HEK293 (cell line): ENCODE measurements at regions not wholly inside any gene's neighbourhood (a gene's known extent, or its start where the extent isn't known, plus 50 kb on each side); places are given as distances from the start of the nearest gene placed in this dataset.

Source experiments
- CTCF ChIA-PET: fragments of 350-600 bp; formaldehyde crosslinking; extraction: SDS; loops from one replicate; lab custom pipeline; 2021; ENCODE audit warnings: antibody characterized with exemption; lab: Yijun Ruan, JAX
- POLR2A ChIA-PET: fragments of 300-600 bp; formaldehyde crosslinking; extraction: SDS; loops from one replicate; lab custom pipeline; 2020; ENCODE audit warnings: antibody characterized with exemption, inconsistent platforms; lab: Yijun Ruan, JAX
- H3K27ac ChIP-seq: fragments of 200-500 bp; sonication (Bioruptor generic); 2 replicates; pipeline ENCODE4 v1.5.1; 2014; ENCODE audit warnings: low read depth, low read length, control low read depth, inconsistent platforms; ENCODE audit errors: extremely low read depth
- H3K36me3 ChIP-seq, 2 experiments: fragments of 200-500 bp in 1 of 2; sonication (Bioruptor generic) in 1 of 2; 1 replicate in 1 of 2; 2 replicates in 1 of 2; pipeline ENCODE4 v1.5.1; 2014 to 2017; ENCODE audit warnings: inconsistent platforms in 2 of 2, low read length in 2 of 2; ENCODE audit not compliant: control insufficient read depth in 2 of 2, insufficient read depth in 1 of 2
- H3K4me1 ChIP-seq: fragments of 200-500 bp; sonication (Bioruptor generic); 2 replicates; pipeline ENCODE4 v1.5.1; 2014; ENCODE audit warnings: mild to moderate bottlenecking, low read length, inconsistent platforms; ENCODE audit not compliant: control insufficient read depth, insufficient read depth
- H3K4me3 ChIP-seq: 2 replicates; pipeline ENCODE4 v1.5.1; 2011; ENCODE audit warnings: low read depth, mild to moderate bottlenecking, control low read depth, low read length, moderate library complexity
- H3K9me3 ChIP-seq: fragments of 200-500 bp; sonication (Bioruptor generic); 2 replicates; pipeline ENCODE4 v1.5.1; 2014; ENCODE audit warnings: low read depth, low read length, inconsistent platforms; ENCODE audit not compliant: control insufficient read depth, insufficient read depth
- FEZF1 ChIP-seq: fragments of 450-650 bp; formaldehyde crosslinking; IDR thresholded peaks from 2 replicates; pipeline ENCODE4 v1.5.1; 2016; ENCODE audit warnings: missing biosample characterization, missing genetic modification characterization
- GLIS2 ChIP-seq: fragments of 450-650 bp; formaldehyde crosslinking; IDR thresholded peaks from 2 replicates; pipeline ENCODE4 v1.5.1; 2016; ENCODE audit warnings: missing biosample characterization, missing genetic modification characterization
- KLF16 ChIP-seq: fragments of 450-650 bp; formaldehyde crosslinking; IDR thresholded peaks from 2 replicates; pipeline ENCODE4 v1.5.1; 2017; ENCODE audit warnings: missing biosample characterization, missing genetic modification characterization
- KLF7 ChIP-seq: fragments of 450-650 bp; formaldehyde crosslinking; IDR thresholded peaks from 2 replicates; pipeline ENCODE4 v1.5.1; 2016; ENCODE audit warnings: missing biosample characterization, missing genetic modification characterization, borderline replicate concordance
- WT1 ChIP-seq: fragments of 450-650 bp; formaldehyde crosslinking; IDR thresholded peaks from 2 replicates; pipeline ENCODE4 v1.5.1; 2016; ENCODE audit warnings: missing biosample characterization, missing genetic modification characterization
- ZNF138 ChIP-seq: fragments of 450-650 bp; formaldehyde crosslinking; IDR thresholded peaks from 2 replicates; pipeline ENCODE4 v1.5.1; 2016; ENCODE audit warnings: missing biosample characterization, missing genetic modification characterization, borderline replicate concordance
- ZNF2 ChIP-seq: fragments of 450-650 bp; formaldehyde crosslinking; IDR thresholded peaks from 2 replicates; pipeline ENCODE4 v1.5.1; 2016; ENCODE audit warnings: missing biosample characterization, missing genetic modification characterization
- ZNF239 ChIP-seq: fragments of 450-650 bp; formaldehyde crosslinking; IDR thresholded peaks from 2 replicates; pipeline ENCODE4 v1.5.1; 2016; ENCODE audit warnings: missing biosample characterization, missing genetic modification characterization
- ZNF292 ChIP-seq: fragments of 450-650 bp; formaldehyde crosslinking; IDR thresholded peaks from 2 replicates; pipeline ENCODE4 v1.5.1; 2016; ENCODE audit warnings: low read depth, missing biosample characterization, missing genetic modification characterization, borderline replicate concordance
- ZNF366 ChIP-seq: fragments of 450-650 bp; formaldehyde crosslinking; conservative IDR thresholded peaks from 2 replicates; pipeline ENCODE4 v1.5.1; 2016; ENCODE audit warnings: missing biosample characterization, missing genetic modification characterization
- ZNF391 ChIP-seq: fragments of 450-650 bp; formaldehyde crosslinking; IDR thresholded peaks from 2 replicates; pipeline ENCODE4 v1.5.1; 2016; ENCODE audit warnings: low read depth, missing biosample characterization, missing genetic modification characterization, borderline replicate concordance
- ZNF521 ChIP-seq: fragments of 450-650 bp; formaldehyde crosslinking; IDR thresholded peaks from 2 replicates; pipeline ENCODE4 v1.5.1; 2017; ENCODE audit warnings: missing biosample characterization, mild to moderate bottlenecking, missing genetic modification characterization
- ZNF555 ChIP-seq: fragments of 450-650 bp; formaldehyde crosslinking; conservative IDR thresholded peaks from 2 replicates; pipeline ENCODE4 v1.5.1; 2017; ENCODE audit warnings: missing biosample characterization, mild to moderate bottlenecking, missing genetic modification characterization, inconsistent platforms
- ZNF626 ChIP-seq: fragments of 450-650 bp; sonication (Bioruptor Pico); formaldehyde crosslinking; IDR thresholded peaks from 2 replicates; pipeline ENCODE4 v1.5.1; 2018; ENCODE audit warnings: missing biosample characterization, missing genetic modification characterization, inconsistent platforms
- ZNF76 ChIP-seq: fragments of 450-650 bp; formaldehyde crosslinking; IDR thresholded peaks from 2 replicates; pipeline ENCODE4; 2016; ENCODE audit warnings: low read depth, missing biosample characterization, missing genetic modification characterization, borderline replicate concordance
- ZNF777 ChIP-seq: fragments of 450-650 bp; formaldehyde crosslinking; IDR thresholded peaks from 2 replicates; pipeline ENCODE4 v1.5.1; 2017; ENCODE audit warnings: missing biosample characterization, missing genetic modification characterization, borderline replicate concordance
- ZNF791 ChIP-seq: fragments of 450-650 bp; formaldehyde crosslinking; IDR thresholded peaks from 2 replicates; pipeline ENCODE4 v1.5.1; 2016; ENCODE audit warnings: missing biosample characterization, missing genetic modification characterization
- TF ChIP-seq, protein P1 (sequence below): fragments of 450-650 bp; formaldehyde crosslinking; IDR thresholded peaks from 2 replicates; pipeline ENCODE4 v1.5.1; 2017; ENCODE audit warnings: missing biosample characterization, mild to moderate bottlenecking, missing genetic modification characterization, moderate library complexity
- TF ChIP-seq, protein P2 (sequence below): fragments of 450-650 bp; formaldehyde crosslinking; IDR thresholded peaks from 2 replicates; pipeline ENCODE4 v1.5.1; 2016; ENCODE audit warnings: missing biosample characterization, missing genetic modification characterization, low read depth
- TF ChIP-seq, protein P3 (sequence below): fragments of 450-650 bp; formaldehyde crosslinking; IDR thresholded peaks from 2 replicates; pipeline ENCODE4; 2016; ENCODE audit warnings: missing biosample characterization, missing genetic modification characterization
- TF ChIP-seq, protein P4 (sequence below): fragments of 450-650 bp; formaldehyde crosslinking; conservative IDR thresholded peaks from 2 replicates; pipeline ENCODE4 v1.5.1; 2016; ENCODE audit warnings: low read depth, missing biosample characterization, missing genetic modification characterization
- TF ChIP-seq, protein P5 (sequence below): fragments of 450-650 bp; formaldehyde crosslinking; IDR thresholded peaks from 2 replicates; pipeline ENCODE4 v1.5.1; 2016; ENCODE audit warnings: missing biosample characterization, missing genetic modification characterization

DNA sequence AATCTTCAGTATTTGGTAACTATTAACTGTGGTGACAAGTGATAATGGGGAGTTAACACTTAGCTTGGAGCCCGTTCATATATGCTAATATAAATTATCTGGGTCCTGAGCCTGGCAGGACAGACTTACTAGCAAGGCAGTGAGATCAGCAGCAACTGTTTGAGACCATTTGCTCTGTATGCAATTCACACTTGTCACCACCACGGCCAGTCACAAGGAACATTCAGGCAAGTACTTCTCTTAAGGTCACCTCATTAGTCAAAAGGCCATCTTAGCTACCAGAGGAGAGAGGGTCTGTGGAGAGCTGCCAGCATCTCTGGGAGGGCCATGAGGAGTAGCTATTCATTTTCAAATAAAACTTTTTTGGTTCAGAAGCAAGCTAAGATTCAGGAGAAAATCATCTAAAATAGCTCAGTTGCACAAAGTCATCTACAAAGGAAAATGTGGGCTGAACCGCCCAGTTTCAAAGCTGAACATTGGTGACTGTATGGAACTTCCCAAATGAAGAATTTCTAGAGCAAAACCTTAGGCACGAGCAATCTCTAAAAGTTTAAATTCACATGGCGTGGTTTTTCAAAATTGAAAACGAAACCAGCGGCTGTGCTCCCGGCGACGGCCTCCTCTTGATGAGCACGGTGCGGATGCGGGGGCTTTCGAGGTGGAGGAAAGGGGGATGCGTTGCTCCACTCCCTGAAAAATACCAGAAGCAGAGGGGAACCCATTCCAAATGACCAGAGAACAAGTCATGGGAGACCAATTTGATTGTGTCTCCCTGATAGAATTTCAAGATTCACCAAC, 233.5 kb upstream of the MGMT start:
- no peak overlapping the region for H3K4me3 ChIP-seq
- TF ChIP-seq GLIS2 (no peak), ZNF555 (tag by site-specific recombination) (no peak), ZNF521 (no peak), ZNF626 (tag by site-specific recombination) (no peak), ZNF366 (tag by site-specific recombination) (no peak)
- TF ChIP-seq, protein P1, sequence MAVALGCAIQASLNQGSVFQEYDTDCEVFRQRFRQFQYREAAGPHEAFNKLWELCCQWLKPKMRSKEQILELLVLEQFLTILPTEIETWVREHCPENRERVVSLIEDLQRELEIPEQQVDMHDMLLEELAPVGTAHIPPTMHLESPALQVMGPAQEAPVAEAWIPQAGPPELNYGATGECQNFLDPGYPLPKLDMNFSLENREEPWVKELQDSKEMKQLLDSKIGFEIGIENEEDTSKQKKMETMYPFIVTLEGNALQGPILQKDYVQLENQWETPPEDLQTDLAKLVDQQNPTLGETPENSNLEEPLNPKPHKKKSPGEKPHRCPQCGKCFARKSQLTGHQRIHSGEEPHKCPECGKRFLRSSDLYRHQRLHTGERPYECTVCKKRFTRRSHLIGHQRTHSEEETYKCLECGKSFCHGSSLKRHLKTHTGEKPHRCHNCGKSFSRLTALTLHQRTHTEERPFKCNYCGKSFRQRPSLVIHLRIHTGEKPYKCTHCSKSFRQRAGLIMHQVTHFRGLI (tag by site-specific recombination): no peak
- TF ChIP-seq, protein P2, sequence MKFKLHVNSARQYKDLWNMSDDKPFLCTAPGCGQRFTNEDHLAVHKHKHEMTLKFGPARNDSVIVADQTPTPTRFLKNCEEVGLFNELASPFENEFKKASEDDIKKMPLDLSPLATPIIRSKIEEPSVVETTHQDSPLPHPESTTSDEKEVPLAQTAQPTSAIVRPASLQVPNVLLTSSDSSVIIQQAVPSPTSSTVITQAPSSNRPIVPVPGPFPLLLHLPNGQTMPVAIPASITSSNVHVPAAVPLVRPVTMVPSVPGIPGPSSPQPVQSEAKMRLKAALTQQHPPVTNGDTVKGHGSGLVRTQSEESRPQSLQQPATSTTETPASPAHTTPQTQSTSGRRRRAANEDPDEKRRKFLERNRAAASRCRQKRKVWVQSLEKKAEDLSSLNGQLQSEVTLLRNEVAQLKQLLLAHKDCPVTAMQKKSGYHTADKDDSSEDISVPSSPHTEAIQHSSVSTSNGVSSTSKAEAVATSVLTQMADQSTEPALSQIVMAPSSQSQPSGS: no peak
- TF ChIP-seq, protein P3, sequence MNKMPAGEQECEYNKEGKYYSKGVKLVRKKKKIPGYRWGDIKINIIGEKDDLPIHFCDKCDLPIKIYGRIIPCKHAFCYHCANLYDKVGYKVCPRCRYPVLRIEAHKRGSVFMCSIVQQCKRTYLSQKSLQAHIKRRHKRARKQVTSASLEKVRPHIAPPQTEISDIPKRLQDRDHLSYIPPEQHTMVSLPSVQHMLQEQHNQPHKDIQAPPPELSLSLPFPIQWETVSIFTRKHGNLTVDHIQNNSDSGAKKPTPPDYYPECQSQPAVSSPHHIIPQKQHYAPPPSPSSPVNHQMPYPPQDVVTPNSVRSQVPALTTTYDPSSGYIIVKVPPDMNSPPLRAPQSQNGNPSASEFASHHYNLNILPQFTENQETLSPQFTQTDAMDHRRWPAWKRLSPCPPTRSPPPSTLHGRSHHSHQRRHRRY (tag by site-specific recombination): no peak
- no peaks in the 10 kb centered on the region for H3K9me3 ChIP-seq
- H3K27ac ChIP-seq: no peak overlapping the region
- CTCF ChIA-PET: no interaction called here
- POLR2A ChIA-PET: no interaction called here
- no peaks in the 10 kb centered on the region for H3K4me1 ChIP-seq
- H3K36me3 ChIP-seq: no peaks in the 10 kb centered on the region

DNA sequence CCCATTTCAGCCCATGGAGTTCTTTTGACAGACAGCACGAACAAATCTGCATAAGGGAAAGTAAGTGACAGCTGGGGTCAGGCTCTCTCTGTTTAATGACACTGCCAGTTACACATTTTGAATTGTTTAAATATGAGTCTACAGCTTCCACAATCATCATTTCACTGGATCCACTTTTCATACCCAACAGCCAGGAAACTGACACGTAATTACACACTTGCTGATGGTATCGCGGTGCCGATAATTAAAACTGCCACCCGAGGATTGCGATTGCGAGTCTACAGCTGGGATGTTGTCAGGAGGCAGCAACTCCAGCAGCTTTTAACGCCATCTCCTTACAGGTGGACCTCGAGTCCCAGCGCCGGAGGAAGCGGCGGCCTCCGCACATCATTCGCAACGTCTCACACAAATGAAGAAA, 230.8 kb upstream of the MGMT start:
- ChIA-PET POLR2A (no interaction called here), CTCF (interaction anchor here (0.7 kb wide), 1 partner anchor 12 kb away, joined by 4 read pairs; no protein-coding TSS in a partner anchor)
- H3K27ac ChIP-seq: no peak overlapping the region
- no peak overlapping the region for H3K4me3 ChIP-seq
- H3K36me3 ChIP-seq: no peaks in the 10 kb centered on the region
- H3K9me3 ChIP-seq: no peaks in the 10 kb centered on the region
- no peaks in the 10 kb centered on the region for H3K4me1 ChIP-seq
- TF ChIP-seq FEZF1 (tag by site-specific recombination) (no peak), ZNF138 (no peak), WT1 (no peak), ZNF76 (no peak), ZNF777 (tag by site-specific recombination) (no peak), ZNF292 (no peak), ZNF2 (tag by site-specific recombination) (no peak), KLF16 (no peak), ZNF391 (tag by site-specific recombination) (no peak), ZNF239 (no peak), ZNF791 (tag by site-specific recombination) (no peak), KLF7 (tag by site-specific recombination) (no peak)
- TF ChIP-seq, protein P4, sequence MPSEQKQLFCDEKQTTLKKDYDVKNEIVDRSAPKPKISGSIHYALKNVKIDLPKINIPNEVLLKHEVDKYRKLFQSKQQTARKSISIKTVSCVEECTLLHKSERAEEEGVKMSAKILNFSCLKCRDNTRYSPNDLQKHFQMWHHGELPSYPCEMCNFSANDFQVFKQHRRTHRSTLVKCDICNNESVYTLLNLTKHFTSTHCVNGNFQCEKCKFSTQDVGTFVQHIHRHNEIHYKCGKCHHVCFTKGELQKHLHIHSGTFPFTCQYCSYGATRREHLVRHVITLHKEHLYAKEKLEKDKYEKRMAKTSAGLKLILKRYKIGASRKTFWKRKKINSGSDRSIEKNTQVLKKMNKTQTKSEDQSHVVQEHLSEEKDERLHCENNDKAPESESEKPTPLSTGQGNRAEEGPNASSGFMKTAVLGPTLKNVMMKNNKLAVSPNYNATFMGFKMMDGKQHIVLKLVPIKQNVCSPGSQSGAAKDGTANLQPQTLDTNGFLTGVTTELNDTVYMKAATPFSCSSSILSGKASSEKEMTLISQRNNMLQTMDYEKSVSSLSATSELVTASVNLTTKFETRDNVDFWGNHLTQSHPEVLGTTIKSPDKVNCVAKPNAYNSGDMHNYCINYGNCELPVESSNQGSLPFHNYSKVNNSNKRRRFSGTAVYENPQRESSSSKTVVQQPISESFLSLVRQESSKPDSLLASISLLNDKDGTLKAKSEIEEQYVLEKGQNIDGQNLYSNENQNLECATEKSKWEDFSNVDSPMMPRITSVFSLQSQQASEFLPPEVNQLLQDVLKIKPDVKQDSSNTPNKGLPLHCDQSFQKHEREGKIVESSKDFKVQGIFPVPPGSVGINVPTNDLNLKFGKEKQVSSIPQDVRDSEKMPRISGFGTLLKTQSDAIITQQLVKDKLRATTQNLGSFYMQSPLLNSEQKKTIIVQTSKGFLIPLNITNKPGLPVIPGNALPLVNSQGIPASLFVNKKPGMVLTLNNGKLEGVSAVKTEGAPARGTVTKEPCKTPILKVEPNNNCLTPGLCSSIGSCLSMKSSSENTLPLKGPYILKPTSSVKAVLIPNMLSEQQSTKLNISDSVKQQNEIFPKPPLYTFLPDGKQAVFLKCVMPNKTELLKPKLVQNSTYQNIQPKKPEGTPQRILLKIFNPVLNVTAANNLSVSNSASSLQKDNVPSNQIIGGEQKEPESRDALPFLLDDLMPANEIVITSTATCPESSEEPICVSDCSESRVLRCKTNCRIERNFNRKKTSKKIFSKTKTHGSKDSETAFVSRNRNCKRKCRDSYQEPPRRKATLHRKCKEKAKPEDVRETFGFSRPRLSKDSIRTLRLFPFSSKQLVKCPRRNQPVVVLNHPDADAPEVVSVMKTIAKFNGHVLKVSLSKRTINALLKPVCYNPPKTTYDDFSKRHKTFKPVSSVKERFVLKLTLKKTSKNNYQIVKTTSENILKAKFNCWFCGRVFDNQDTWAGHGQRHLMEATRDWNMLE (tag by site-specific recombination): no peak
- TF ChIP-seq, protein P5, sequence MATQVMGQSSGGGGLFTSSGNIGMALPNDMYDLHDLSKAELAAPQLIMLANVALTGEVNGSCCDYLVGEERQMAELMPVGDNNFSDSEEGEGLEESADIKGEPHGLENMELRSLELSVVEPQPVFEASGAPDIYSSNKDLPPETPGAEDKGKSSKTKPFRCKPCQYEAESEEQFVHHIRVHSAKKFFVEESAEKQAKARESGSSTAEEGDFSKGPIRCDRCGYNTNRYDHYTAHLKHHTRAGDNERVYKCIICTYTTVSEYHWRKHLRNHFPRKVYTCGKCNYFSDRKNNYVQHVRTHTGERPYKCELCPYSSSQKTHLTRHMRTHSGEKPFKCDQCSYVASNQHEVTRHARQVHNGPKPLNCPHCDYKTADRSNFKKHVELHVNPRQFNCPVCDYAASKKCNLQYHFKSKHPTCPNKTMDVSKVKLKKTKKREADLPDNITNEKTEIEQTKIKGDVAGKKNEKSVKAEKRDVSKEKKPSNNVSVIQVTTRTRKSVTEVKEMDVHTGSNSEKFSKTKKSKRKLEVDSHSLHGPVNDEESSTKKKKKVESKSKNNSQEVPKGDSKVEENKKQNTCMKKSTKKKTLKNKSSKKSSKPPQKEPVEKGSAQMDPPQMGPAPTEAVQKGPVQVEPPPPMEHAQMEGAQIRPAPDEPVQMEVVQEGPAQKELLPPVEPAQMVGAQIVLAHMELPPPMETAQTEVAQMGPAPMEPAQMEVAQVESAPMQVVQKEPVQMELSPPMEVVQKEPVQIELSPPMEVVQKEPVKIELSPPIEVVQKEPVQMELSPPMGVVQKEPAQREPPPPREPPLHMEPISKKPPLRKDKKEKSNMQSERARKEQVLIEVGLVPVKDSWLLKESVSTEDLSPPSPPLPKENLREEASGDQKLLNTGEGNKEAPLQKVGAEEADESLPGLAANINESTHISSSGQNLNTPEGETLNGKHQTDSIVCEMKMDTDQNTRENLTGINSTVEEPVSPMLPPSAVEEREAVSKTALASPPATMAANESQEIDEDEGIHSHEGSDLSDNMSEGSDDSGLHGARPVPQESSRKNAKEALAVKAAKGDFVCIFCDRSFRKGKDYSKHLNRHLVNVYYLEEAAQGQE: no peak
